Hepatocyte (in vitro differentiated cells): ENCODE measurements at regions not wholly inside any gene's neighbourhood (a gene's known extent, or its start where the extent isn't known, plus 50 kb on each side); places are given as distances from the start of the nearest gene placed in this dataset.
"Not testable (repeated sequence)": the region's sequence is repeated elsewhere in the genome, so short reads cannot be mapped to it uniquely, and the experiment has no call there.

Experiments
- DNase-seq: peaks from one replicate; pipeline ENCODE4 v3.0.0-alpha.2; 2016; ENCODE audit warnings: low spot score
- H2AFZ ChIP-seq: fragments of 200-600 bp; sonication (generic); 2 replicates; pipeline ENCODE4 v1.6.0; 2016; ENCODE audit warnings: antibody characterized with exemption, mild to moderate bottlenecking
- H3K27ac ChIP-seq: fragments of 200-600 bp; sonication (generic); 2 replicates; pipeline ENCODE4 v1.5.1; 2016; ENCODE audit warnings: mild to moderate bottlenecking
- H3K27me3 ChIP-seq: fragments of 200-600 bp; sonication (generic); 2 replicates; pipeline ENCODE4 v1.6.1; 2016
- H3K36me3 ChIP-seq: fragments of 200-600 bp; sonication (generic); replicated peaks from 2 replicates; pipeline ENCODE4 v1.5.1; 2016; ENCODE audit warnings: low read depth; ENCODE audit not compliant: insufficient read depth
- H3K4me1 ChIP-seq: fragments of 200-600 bp; sonication (generic); 2 replicates; pipeline ENCODE4 v1.5.1; 2016; ENCODE audit warnings: mild to moderate bottlenecking, moderate library complexity; ENCODE audit not compliant: insufficient read depth
- H3K4me2 ChIP-seq: fragments of 200-600 bp; sonication (generic); 2 replicates; pipeline ENCODE4 v1.6.0; 2016
- H3K4me3 ChIP-seq: fragments of 200-600 bp; sonication (generic); 2 replicates; pipeline ENCODE4 v1.5.1; 2016; ENCODE audit warnings: mild to moderate bottlenecking
- H3K79me2 ChIP-seq: fragments of 200-600 bp; sonication (generic); 2 replicates; pipeline ENCODE4 v1.6.0; 2017; ENCODE audit warnings: mild to moderate bottlenecking
- H3K9me2 ChIP-seq: fragments of 200-600 bp; sonication (generic); replicated peaks from 2 replicates; pipeline ENCODE4 v1.6.0; 2017; ENCODE audit warnings: mild to moderate bottlenecking; ENCODE audit not compliant: insufficient read depth
- H3K9me3 ChIP-seq: fragments of 200-600 bp; sonication (generic); 2 replicates; pipeline ENCODE4 v1.5.1; 2016; ENCODE audit warnings: low read depth, mild to moderate bottlenecking
- H4K20me1 ChIP-seq: fragments of 200-600 bp; sonication (generic); 2 replicates; pipeline ENCODE4 v1.6.0; 2016; ENCODE audit warnings: mild to moderate bottlenecking; ENCODE audit not compliant: insufficient read depth, poor library complexity, severe bottlenecking
- CTCF ChIP-seq: fragments of 200-600 bp; sonication (generic); IDR thresholded peaks from 2 replicates; pipeline ENCODE4 v1.5.1; 2016; ENCODE audit warnings: antibody characterized with exemption, mild to moderate bottlenecking; ENCODE audit not compliant: poor library complexity
- EZH2 ChIP-seq: fragments of 200-600 bp; sonication (generic); IDR thresholded peaks from 2 replicates; pipeline ENCODE4 v1.6.1; 2016; ENCODE audit warnings: antibody characterized with exemption, mild to moderate bottlenecking, borderline replicate concordance
- EZH2phosphoT487 ChIP-seq: fragments of 200-600 bp; sonication (generic); IDR thresholded peaks from one replicate; pipeline ENCODE4 v1.6.1; 2018; ENCODE audit warnings: antibody characterized with exemption, mild to moderate bottlenecking, low read depth, moderate library complexity; ENCODE audit not compliant: unreplicated experiment, severe bottlenecking
- WGBS: methylation state at CpG from one replicate; pipeline ENCODE4 v1.1.6; 2016; ENCODE audit warnings: low lambda C conversion rate; ENCODE audit errors: missing lambda C conversion rate; 5-methylcytosine and 5-hydroxymethylcytosine counted together

- no peaks in the 10 kb centered on the region for H3K9me3 ChIP-seq
- no peaks in the 10 kb centered on the region for H3K27me3 ChIP-seq
- no peak overlapping the region for H3K4me2 ChIP-seq
- DNase-seq: no peak
- no peak overlapping the region for H3K27ac ChIP-seq
- no peaks in the 10 kb centered on the region for H3K9me2 ChIP-seq
- H3K36me3 ChIP-seq: no peaks in the 10 kb centered on the region
- H3K4me3 ChIP-seq: no peak overlapping the region
- no peak for TF ChIP-seq EZH2
- H4K20me1 ChIP-seq: no peaks in the 10 kb centered on the region
- H3K79me2 ChIP-seq: no peaks in the 10 kb centered on the region
- H3K4me1 ChIP-seq: no peaks in the 10 kb centered on the region
- 18% methylated on average over 2 of the region's 2 CpGs for WGBS
- no peak overlapping the region for H2AFZ ChIP-seq
Observed at GRCh38 chr14:52146504-52146903, 77.6 kb upstream of the NID2 start.

GRCh38 chr14:52144099-52144498 lies 75.2 kb upstream of the NID2 start:
- DNase-seq: not testable (repeated sequence)
- 97% methylated on average over 2 of the region's 2 CpGs for WGBS

GRCh38 chr14:52142504-52142903 lies 73.6 kb upstream of the NID2 start:
- H3K9me2 ChIP-seq: no peaks in the 10 kb centered on the region
- H3K27ac ChIP-seq: no peak overlapping the region
- H3K4me2 ChIP-seq: no peak overlapping the region
- no peaks in the 10 kb centered on the region for H3K36me3 ChIP-seq
- H3K27me3 ChIP-seq: no peaks in the 10 kb centered on the region
- H3K9me3 ChIP-seq: no peaks in the 10 kb centered on the region
- H2AFZ ChIP-seq: no peak overlapping the region
- no peaks in the 10 kb centered on the region for H3K4me1 ChIP-seq
- H3K4me3 ChIP-seq: no peak overlapping the region
- TF ChIP-seq EZH2 (no peak), CTCF (no peak), EZH2phosphoT487 (no peak)
- no peaks in the 10 kb centered on the region for H4K20me1 ChIP-seq
- DNase-seq: no peak
- H3K79me2 ChIP-seq: no peaks in the 10 kb centered on the region

More at GRCh38 chr14:52144099-52144498, 75.2 kb upstream of the NID2 start:
- not testable (repeated sequence) for H3K4me3 ChIP-seq, H3K36me3 ChIP-seq, H2AFZ ChIP-seq, H3K27ac ChIP-seq, H3K9me2 ChIP-seq, H3K4me2 ChIP-seq, H3K79me2 ChIP-seq, H3K27me3 ChIP-seq, H4K20me1 ChIP-seq, H3K9me3 ChIP-seq, H3K4me1 ChIP-seq

- no peak overlapping the region for H3K27ac ChIP-seq
- H3K27me3 ChIP-seq: no peaks in the 10 kb centered on the region
- no peaks in the 10 kb centered on the region for H3K9me3 ChIP-seq
- no peaks in the 10 kb centered on the region for H3K79me2 ChIP-seq
- no peaks in the 10 kb centered on the region for H3K9me2 ChIP-seq
- H3K4me2 ChIP-seq: peak overlapping the region; percentile 55
- peak; percentile 95 for DNase-seq
- WGBS: 28% methylated on average over 13 of the region's 13 CpGs
- peak overlapping the region; percentile 49 for H2AFZ ChIP-seq
- no peaks in the 10 kb centered on the region for H4K20me1 ChIP-seq
- no peaks in the 10 kb centered on the region for H3K4me1 ChIP-seq
- peak; percentile 96 for TF ChIP-seq CTCF
- TF ChIP-seq EZH2phosphoT487: no peak
- no peak for TF ChIP-seq EZH2
- H3K36me3 ChIP-seq: no peaks in the 10 kb centered on the region
- H3K4me3 ChIP-seq: no peak overlapping the region
Observed at GRCh38 chr14:52131640-52132320, 62.9 kb upstream of the NID2 start.
